Thoracic aorta (tissue), 2 donors: ENCODE measurements at regions not wholly inside any gene's neighbourhood (a gene's known extent, or its start where the extent isn't known, plus 50 kb on each side); places are given as distances from the start of the nearest gene placed in this dataset.

Experiments
- ATAC-seq: fragments of 150-250 bp; one replicate; pipeline ENCODE4 v1.8.0; 2017; ENCODE audit warnings: low read depth; ENCODE audit not compliant: insufficient number of reproducible peaks, low FRiP score
- DNase-seq: peaks from one replicate; pipeline ENCODE4 v3.0.0-alpha.2; 2020; ENCODE audit warnings: low spot score
- H3K27ac ChIP-seq, 2 donors: fragments of 200-600 bp; sonication (generic); 1 replicate in 1 of 2; 2 replicates in 1 of 2; pipeline ENCODE4 v1.5.1; 2016; ENCODE audit warnings: mild to moderate bottlenecking in 2 of 2, moderate library complexity in 2 of 2
- H3K27me3 ChIP-seq: fragments of 200-600 bp; sonication (generic); replicated peaks from 2 replicates; pipeline ENCODE4 v1.6.0; 2016; ENCODE audit warnings: mild to moderate bottlenecking; ENCODE audit not compliant: insufficient read depth
- H3K36me3 ChIP-seq: fragments of 200-600 bp; sonication (generic); one replicate; pipeline ENCODE4 v1.5.1; 2016
- H3K4me1 ChIP-seq, 2 donors: fragments of 200-600 bp; sonication (generic); 1 replicate in 1 of 2; 2 replicates in 1 of 2; pipeline versions ENCODE4 v1.5.1 to v1.6.0; 2016; ENCODE audit warnings: low read depth in 2 of 2, mild to moderate bottlenecking in 1 of 2; ENCODE audit not compliant: control insufficient read depth in 1 of 2
- H3K4me3 ChIP-seq: fragments of 200-600 bp; sonication (generic); 2 replicates; pipeline ENCODE4 v1.5.1; 2016; ENCODE audit warnings: mild to moderate bottlenecking
- H3K9me3 ChIP-seq: fragments of 200-600 bp; sonication (generic); 2 replicates; pipeline ENCODE4 v1.5.1; 2016
- TF ChIP-seq, protein P1 (sequence below): fragments of 200-600 bp; sonication (generic); IDR thresholded peaks from one replicate; pipeline ENCODE4 v1.5.1; 2019; ENCODE audit warnings: antibody characterized with exemption

DNA sequence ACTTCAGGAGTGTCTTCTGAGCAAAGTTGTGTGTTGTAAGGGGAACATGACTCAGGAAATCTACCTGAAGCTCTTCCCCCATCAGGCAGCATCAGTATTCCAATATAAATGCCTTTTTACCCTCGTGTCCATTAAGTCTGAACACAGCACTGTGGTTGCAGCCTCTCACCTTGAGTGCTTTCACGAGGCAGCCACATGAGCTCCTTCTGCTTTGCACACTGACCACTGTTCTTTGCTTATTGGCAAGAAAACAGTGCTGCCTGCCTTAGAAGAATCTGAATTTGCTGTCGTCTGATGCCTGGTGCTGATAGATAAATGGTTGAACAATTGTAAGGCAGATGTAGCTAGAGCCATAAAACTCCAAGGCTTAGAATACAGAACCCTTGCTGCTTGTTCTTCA, 139.6 kb upstream of the WDR1 start:
- Histone ChIP-seq H3K27ac (no peak overlapping the region), H3K4me1 (no peaks in the 10 kb centered on the region), H3K36me3 (no peaks in the 10 kb centered on the region), H3K4me3 (no peak overlapping the region), H3K27me3 (no peaks in the 10 kb centered on the region), H3K9me3 (no peaks in the 10 kb centered on the region)
- TF ChIP-seq, protein P1, sequence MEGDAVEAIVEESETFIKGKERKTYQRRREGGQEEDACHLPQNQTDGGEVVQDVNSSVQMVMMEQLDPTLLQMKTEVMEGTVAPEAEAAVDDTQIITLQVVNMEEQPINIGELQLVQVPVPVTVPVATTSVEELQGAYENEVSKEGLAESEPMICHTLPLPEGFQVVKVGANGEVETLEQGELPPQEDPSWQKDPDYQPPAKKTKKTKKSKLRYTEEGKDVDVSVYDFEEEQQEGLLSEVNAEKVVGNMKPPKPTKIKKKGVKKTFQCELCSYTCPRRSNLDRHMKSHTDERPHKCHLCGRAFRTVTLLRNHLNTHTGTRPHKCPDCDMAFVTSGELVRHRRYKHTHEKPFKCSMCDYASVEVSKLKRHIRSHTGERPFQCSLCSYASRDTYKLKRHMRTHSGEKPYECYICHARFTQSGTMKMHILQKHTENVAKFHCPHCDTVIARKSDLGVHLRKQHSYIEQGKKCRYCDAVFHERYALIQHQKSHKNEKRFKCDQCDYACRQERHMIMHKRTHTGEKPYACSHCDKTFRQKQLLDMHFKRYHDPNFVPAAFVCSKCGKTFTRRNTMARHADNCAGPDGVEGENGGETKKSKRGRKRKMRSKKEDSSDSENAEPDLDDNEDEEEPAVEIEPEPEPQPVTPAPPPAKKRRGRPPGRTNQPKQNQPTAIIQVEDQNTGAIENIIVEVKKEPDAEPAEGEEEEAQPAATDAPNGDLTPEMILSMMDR = no peak
- ATAC-seq (no peak), DNase-seq (no peak)

GRCh38 chr4:10253765-10254164, 137.2 kb upstream of the WDR1 start:
- Histone ChIP-seq H3K36me3 (no peaks in the 10 kb centered on the region), H3K27me3 (no peaks in the 10 kb centered on the region), H3K4me1 (no peaks in the 10 kb centered on the region), H3K9me3 (no peaks in the 10 kb centered on the region), H3K27ac (no peak overlapping the region), H3K4me3 (no peak overlapping the region)
- ATAC-seq (no peak), DNase-seq (no peak)
- TF ChIP-seq, protein P1 = no peak

DNA sequence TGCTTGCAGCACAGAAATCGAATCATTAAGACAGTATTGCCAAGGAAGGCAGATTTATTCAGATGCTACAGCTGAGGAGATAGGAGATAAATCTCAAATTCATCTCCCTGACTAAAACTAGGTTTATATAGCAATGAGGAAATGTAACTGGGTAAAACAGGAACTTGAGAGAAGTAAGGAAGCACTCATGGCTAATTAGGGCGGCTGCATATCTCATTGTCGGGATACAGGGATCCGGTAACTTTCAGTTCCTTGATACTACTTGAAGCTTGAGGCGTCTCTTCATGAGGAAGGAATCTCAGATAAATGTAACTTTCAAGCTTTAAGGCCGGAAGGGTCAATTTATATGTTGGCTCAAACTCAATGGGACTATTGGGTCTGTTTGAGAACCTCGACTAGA, 129.2 kb upstream of the WDR1 start:
- no peaks in the 10 kb centered on the region for H3K9me3 ChIP-seq
- DNase-seq (no peak), ATAC-seq (no peak)
- H3K27me3 ChIP-seq = no peaks in the 10 kb centered on the region
- H3K27ac ChIP-seq = no peak overlapping the region
- H3K4me3 ChIP-seq = no peak overlapping the region
- no peaks in the 10 kb centered on the region for H3K4me1 ChIP-seq
- TF ChIP-seq, protein P1 = no peak
- H3K36me3 ChIP-seq = no peaks in the 10 kb centered on the region

DNA sequence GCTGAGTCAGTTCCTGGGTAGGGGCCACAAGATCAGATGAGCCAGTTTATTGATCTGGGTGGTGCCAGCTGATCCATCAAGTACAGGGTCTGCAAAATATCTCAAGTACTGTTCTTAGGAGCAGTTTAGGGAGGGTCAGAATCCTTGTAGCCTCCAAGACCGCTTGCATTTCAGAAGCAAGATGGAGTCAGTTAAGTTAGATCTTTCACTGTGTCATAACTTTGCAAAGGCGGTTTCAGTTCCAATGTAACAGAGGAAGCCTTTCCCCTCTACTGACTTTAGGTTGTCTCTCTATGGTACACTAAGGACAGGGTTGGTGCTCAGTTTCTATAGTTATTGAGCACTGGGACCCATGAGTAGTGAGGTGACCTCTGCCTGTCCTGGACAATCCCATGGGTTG, 127.3 kb upstream of the WDR1 start:
- H3K27me3 ChIP-seq = no peaks in the 10 kb centered on the region
- no peaks in the 10 kb centered on the region for H3K9me3 ChIP-seq
- no peak overlapping the region for H3K27ac ChIP-seq
- no peak for DNase-seq
- H3K4me1 ChIP-seq = no peaks in the 10 kb centered on the region
- H3K4me3 ChIP-seq = no peak overlapping the region
- no peaks in the 10 kb centered on the region for H3K36me3 ChIP-seq
- TF ChIP-seq, protein P1 = no peak
- ATAC-seq = no peak

- ATAC-seq (no peak), DNase-seq (no peak)
- TF ChIP-seq, protein P1 = no peak
- no peaks in the 10 kb centered on the region for H3K27me3 ChIP-seq
- H3K4me1 ChIP-seq = no peaks in the 10 kb centered on the region
- H3K4me3 ChIP-seq = no peak overlapping the region
- no peaks in the 10 kb centered on the region for H3K36me3 ChIP-seq
- no peak overlapping the region for H3K27ac ChIP-seq
- H3K9me3 ChIP-seq = no peaks in the 10 kb centered on the region
These were observed 124.1 kb upstream of the WDR1 start for GRCh38 chr4:10240691-10241090.
